Activated CD8-positive, alpha-beta memory T cell treated with anti-CD3 and anti-CD28 coated beads for 36 hours (primary cell): ENCODE measurements at regions not wholly inside any gene's neighbourhood (a gene's known extent, or its start where the extent isn't known, plus 50 kb on each side); places are given as distances from the start of the nearest gene placed in this dataset.

Experiments
- CTCF ChIA-PET: fragments of 350-600 bp; sonication (Branson Sonifier 250); formaldehyde crosslinking; loops from one replicate; lab custom pipeline; 2021; ENCODE audit warnings: antibody characterized with exemption; lab: Charles Lee
- POLR2A ChIA-PET: fragments of 350-600 bp; sonication (Branson Sonifier 250); formaldehyde crosslinking; loops from one replicate; lab custom pipeline; 2021; ENCODE audit warnings: antibody characterized with exemption; lab: Charles Lee

DNA sequence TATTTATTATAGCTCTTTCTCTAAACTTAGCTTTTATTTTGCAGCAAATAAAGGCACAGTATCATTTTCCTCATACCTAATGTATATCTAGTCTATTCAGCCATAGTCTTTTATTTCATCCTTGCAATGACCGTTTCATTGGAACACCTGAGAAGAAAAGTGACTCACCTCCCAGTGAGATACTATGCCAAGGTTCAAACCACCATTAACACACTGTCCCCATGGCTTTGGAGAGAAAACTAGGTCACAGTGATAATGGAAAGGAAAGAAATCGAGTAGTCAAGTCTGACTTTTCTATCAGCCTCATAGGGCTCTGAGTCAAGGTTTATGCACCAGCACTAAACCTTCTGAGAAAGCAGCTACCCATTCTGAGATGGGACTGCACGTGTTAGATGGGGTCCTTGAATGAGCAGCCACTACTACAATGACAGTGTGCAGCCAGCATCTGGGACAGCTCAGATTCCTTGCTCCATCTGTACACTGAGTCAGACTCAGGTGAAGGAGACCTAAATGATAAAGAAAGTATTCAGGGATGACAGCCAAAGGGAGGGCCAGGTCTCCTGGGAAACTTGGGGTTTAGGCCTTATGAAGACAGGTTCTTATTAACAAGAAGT lies 971.1 kb upstream of the ACVR2A start:
- ChIA-PET POLR2A (no interaction called here), CTCF (no interaction called here)

DNA sequence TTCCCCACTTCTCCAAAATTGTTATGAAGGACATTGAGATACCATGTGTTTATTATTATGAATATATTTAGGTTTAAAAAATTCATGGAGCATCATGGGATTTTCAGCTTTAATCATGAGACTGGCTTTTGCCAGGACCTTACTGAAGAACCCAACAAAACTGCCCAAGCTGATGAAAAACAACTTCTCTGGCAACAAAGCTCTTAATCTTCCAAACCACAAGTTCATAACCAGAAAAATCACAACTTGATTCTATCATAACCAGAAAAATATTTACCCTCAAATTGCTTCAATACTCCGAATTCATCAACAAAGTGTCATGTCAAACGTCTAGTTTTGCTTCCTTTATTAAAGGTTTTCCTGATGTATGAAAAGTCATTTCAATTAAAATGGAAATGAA lies 971.8 kb upstream of the ACVR2A start:
- ChIA-PET POLR2A (no interaction called here), CTCF (no interaction called here)

DNA sequence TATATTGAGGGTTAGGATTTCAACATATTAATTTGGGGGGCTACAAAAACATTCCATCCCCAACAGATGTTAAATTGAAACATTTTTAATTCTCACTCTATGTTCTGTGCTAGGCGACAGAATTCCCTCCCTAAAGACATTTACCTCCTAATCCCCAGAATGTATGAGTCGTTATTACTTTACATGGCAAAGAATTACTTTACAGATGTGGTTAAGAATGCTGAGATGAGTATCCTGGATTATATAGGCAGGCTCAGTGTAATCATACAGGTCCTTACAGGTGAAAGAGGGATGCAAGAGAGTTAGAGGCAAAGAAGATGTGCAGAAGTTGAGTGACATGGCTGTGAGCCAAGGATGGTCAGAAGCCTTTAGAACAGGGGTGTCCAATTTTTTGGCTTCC lies 974.1 kb upstream of the ACVR2A start:
- ChIA-PET POLR2A (no interaction called here), CTCF (no interaction called here)

DNA sequence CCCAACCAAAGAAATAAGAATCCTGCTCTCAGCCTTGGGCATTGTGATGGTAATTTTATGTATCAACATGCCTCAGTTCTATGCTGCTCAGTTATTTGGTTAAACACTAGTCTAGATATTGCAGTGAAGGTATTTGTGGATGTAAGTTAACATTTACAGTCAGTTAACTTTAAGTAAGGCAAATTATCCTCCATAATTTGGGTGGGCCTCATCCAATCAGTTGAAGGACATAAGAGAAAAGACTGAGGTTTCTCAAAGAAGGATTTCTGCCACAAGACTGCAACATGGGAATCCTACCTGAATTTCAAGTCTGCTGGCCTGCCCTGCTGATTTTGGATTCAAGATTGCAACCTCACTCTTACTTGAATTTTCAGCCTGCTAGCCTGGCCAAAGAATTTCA lies 975.5 kb upstream of the ACVR2A start:
- CTCF ChIA-PET = no interaction called here
- POLR2A ChIA-PET = no interaction called here

DNA sequence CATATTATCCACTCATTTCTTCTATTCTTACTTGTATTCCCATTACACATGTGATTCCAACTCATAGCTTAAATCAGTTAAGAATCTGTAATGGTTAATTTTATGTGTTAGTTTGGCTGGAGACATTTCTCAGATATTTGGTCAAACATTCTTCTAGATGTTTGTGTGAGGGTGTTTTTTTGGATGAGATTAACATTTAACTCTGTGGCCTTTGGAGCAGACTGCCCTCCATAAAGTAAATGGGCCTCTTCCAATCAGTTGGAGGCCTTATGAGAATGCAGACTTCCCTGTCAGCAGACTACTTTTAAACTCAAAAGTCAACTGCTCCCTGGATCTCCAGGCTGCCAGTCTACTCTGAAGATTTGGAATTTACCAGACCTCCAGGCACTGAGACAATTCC lies 976.8 kb upstream of the ACVR2A start:
- ChIA-PET CTCF (no interaction called here), POLR2A (no interaction called here)

DNA sequence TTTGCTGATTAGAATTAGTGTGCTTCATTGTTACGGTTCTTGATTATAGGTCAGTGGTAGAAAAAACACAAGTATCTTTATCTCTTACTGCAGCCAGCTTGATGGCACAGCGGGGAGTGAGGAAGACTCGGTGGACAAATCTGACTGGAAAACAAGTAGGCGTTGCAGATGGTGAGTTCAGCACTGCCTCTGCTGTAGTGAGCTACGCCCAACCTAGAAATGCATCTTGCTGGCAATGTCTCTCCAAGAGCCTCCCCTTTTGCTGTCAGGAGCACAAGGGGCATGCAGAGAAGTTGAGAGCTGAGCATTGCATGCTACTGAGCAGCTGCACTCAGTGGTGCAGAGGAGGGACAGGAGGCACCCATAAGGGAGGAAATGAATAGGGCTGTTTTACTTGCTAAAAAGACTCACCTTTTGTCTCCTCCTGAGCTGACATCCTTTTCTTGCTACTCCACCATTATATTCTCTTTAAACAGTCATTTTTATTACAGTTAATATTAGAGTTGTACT lies 977.3 kb upstream of the ACVR2A start:
- ChIA-PET POLR2A (no interaction called here), CTCF (no interaction called here)

DNA sequence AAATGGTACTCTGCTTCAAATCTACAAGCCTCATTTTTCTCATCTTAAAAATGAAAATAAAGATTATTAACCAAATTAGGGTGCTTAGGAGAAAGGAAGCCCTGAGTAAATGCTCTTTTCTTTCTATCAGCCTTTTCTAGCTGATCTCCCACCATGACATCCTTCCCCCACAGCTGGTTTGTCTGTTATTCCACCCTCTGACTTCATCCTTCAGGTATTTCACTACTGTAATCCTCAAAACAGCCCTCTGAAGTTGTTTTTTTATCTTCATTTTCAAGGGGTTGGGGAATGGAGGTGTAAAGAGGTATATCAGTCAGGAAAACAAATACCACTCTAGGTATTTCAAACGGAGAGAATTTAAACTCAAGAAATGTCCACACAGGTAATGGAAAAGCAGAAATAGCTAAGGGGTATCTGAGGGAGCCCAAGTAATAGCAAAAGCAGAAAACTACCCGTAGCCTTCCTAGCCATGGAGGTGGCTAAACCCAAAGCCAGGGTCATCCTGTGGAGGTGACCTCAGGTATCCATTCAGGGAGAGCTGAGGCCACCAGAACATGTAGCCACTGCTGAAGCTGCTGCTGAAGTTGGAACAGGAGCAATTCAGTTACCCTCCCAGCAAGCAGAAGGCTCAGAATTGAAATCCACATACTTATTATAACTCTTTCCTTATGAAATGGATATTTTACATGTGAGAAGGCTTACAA lies 990.9 kb upstream of the ACVR2A start:
- ChIA-PET CTCF (no interaction called here), POLR2A (no interaction called here)

DNA sequence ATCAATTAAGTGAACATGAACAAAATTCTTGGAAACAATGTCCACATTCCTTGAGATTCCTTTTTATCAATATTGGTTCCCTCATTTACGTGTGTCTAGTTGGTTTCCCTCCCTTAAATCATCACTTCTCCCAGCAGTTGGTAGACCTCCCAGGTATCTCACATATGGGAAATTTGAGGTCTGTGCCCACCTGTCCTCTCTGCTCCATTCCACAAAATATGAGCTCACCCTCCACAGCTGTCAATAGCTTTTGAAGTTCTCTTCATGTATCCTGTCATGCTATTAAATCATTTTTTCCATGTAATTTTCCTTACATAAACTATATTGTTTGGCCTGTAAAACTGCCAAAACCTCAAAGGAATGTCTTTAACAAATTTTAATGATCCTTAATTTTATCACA lies 992.2 kb upstream of the ACVR2A start:
- CTCF ChIA-PET = no interaction called here
- POLR2A ChIA-PET = no interaction called here

DNA sequence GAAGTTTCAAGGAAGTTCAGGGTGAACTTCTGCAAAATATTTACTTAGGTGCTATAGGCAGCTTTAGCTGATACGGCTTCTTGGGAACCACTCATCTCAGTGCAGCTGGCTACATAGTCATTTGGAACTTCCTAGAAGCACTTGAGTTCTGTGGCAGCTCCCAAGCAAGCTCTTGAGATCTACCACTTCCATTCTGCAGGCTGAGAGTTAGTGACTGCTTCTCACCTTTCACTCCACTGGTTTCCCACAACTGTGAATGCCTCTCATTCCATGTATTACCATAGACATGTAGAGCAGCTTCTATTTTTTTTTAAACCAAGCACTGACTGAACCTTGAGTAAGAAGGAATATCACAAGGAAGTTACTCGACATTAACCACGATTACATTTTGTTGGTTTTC lies 994.1 kb upstream of the ACVR2A start:
- CTCF ChIA-PET = no interaction called here
- POLR2A ChIA-PET = no interaction called here

DNA sequence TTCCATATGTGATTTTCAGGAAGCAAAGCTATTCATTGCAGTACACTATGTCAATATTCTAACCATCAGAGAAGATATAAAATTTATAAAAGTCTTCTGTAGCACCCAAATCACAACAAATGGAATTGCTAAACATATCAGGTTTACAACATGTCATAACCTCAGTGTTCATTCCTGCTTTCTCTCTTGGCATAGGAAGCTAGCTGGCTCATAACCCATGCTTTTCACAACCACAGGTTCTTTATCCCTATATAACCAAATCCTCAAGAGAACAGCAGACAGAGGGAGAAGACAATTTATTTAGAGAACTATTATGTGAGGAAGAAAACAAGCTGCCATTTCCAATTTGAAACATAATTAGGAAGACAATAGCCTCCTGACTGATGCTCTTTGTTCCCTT lies 997.0 kb upstream of the ACVR2A start:
- ChIA-PET CTCF (interaction anchor here (1.5 kb wide), 1 partner anchor 9 kb away, joined by 3 read pairs; no protein-coding TSS in a partner anchor), POLR2A (no interaction called here)

DNA sequence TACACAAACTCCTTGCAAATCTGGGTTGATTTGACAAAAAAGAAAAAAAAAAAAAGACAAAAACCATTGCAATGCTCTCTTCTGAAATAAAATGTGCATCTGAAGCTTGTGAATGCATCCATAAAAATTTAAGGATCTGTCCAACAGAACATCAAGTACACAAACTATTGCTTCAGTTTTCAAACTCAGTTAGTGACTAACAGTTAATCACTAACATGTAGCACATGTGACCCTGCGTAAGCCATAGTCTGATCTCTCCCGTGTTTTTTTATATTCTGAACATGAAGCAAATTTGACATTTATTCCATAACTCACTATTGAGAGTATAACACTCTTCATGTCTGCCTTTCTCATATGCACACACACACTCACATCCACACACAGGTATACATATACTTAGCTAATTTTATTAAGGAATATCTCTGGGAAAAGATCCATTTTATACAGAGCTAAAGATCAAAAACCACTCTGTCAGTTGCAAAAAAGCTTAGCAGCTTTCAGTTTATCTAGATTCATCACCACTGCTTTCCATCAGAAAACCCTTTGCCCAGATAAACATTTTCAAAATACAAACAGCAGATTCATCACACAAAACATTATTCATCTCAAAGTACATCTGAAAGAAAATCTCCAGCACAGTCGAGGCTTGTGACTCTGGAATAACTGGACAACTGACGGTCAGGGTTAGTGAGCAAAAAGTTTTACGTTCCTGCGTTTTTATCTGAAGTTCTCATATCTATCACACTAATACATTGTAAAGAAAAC lies 1000.4 kb upstream of the ACVR2A start:
- ChIA-PET CTCF (no interaction called here), POLR2A (no interaction called here)

DNA sequence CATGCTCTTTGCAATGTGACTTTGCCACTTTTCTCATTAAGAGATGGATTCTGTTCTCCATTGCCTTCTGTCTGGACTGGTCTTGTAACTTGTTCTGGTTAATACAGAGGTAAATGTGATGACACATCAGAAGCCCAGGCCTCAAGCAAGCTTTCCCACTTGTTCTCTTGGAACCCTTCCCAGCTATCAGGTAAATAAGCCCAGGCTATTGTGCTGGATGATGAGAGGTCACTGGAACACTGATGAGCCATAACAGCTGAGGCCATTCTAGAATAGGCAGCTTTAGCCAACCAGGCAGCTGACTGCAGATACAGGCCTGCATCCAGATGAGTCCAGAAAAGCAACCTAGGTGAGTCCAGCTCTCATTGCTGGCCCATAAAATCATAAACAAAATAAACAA lies 1007.0 kb upstream of the ACVR2A start:
- CTCF ChIA-PET = no interaction called here
- POLR2A ChIA-PET = no interaction called here

DNA sequence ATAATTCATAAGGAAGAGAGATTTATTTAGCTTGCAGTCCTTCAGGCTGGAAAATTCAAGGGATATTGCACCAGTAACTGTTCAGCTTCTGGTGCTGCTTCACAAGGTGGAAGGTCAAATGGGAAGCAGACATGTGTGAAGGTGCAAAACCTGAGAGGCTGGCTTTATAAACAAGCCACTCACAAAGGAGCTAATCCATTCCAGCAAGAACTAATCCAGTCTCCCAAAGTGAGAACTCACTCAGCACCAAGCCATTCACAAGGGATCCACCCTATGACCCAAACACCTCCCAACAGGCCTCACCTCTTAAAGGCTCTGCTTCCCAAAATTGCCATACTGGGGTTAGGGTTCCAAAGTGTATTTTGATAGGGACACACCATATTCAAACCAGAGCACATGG lies 1018.4 kb upstream of the ACVR2A start:
- POLR2A ChIA-PET = no interaction called here

DNA sequence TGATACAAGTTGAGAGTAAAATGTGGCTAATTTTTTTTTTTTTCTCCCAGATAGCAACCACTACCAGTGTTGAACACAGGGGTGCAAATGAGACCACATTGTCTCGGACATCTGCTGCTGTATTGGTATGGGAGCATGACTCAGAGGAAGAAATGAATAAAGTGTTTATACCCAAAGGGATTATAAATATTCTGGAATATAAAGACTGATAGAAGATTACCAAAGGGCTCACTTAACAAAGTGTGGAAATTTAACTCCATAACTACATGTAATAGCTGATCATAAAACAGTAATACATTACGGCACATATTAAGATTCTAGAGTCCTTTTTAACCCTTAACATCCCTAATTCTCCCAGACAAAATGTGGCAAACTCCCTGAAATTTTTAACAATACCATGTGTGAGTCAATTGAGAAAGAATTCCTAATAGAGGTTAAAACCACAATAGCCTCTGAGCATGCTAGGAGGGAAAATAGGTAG lies 1023.0 kb upstream of the ACVR2A start:
- POLR2A ChIA-PET = no interaction called here
- CTCF ChIA-PET = no interaction called here

More for the DNA sequence above, 1018.4 kb upstream of the ACVR2A start:
- CTCF ChIA-PET = no interaction called here

DNA sequence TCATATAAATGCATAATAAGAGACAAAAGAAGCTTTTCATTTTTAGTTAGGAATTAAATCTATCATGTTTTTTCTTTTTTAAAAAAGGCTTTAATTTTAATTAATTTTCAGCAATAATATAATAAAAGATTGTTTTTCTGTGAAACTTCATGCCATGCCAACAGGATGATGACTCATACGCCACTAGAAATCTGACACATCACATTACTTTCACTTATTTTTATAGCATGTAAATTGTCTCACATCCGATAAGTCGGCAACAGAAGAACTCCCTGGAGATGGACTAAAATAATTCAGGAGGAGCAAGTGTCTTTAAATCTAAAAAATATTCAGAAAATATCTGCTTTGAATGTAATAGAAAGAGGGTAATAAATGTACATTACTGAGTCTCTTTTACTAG lies 1024.2 kb upstream of the ACVR2A start:
- ChIA-PET POLR2A (no interaction called here), CTCF (no interaction called here)

DNA sequence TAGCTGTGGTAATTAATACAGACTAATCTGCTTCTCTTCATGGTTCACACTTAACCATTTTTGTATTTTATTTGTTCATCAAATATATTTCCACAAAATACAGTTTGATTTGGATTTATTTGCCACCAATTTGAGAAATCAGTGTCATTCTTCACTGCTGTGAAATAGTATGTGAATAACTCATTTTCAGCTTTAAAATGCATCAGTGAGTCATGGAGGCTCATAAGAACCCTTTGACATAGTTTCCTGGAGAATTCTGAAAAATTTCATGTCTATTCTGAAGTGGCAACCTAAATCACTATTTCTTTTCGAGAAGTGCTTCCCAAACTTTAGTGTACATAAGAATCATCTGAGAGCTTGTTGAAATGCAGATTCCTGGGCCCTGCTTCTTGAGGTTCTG lies 1026.7 kb upstream of the ACVR2A start:
- CTCF ChIA-PET = no interaction called here
- POLR2A ChIA-PET = no interaction called here

DNA sequence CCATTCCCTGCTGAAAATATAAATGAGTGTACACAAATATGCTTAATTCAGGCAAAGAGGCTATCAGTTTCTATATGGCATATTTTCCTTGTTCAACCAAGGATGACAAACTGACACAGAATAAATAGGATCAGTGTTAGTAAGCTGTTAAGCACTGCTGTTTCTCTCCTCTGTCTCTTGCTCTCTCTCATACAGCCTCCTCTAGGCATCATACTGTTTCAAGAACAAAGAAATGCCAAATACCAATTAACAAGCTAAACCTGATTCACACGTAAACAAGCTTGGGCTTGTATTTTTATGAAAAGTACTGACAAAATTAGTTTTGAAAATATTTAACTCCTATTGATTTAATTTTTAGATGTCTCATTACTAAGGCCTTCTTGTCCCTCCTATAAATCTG lies 1027.2 kb upstream of the ACVR2A start:
- ChIA-PET CTCF (no interaction called here), POLR2A (no interaction called here)

DNA sequence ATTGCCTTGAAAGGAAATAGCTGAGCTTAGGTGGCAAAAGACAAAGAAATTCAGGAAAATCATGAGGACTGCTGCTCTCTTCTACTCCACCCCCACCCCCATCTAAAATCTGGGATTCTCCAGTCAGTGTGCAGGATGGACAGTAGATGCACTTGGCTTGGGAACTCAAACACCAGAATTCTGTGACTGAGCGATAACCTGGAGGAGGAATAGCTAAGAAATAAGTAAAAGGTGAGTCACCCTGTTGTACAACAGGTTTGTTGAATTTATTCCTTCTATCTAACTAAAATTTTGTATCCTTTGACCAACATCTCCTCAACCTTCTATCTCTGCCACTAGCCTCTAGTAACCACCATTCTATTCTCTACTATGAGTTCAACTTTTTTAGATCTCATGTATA lies 1029.9 kb upstream of the ACVR2A start:
- CTCF ChIA-PET = no interaction called here
- POLR2A ChIA-PET = no interaction called here

DNA sequence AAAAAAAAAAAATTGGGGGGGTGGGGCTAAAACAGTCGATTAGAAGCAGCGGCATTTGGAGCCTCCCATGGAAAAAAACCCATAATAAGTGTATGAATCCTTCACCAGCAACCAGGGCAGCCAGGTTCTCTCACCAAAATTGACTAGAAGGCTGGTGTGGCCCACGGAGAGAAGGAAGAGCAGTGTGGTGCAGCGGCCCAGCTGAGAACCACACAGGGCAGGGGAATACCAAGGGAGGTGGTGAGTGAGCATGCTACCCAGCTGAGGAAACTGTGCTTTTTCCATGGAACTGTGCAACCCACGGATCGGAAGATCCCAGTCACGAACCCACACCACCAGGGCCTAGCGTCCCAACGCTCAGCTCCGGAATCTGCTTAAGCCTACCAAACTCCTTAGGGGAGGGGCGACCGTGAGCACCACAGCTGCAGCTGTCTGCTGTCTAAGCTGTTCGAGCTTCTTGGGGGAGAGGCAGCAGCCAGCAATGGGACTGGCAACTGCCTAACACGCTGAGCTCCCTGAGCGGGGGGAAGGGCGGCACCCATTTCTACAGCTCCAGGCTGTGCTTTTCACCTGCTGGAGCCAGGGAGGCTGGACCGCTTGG lies 1037.2 kb upstream of the ACVR2A start:
- ChIA-PET POLR2A (no interaction called here), CTCF (no interaction called here)

DNA sequence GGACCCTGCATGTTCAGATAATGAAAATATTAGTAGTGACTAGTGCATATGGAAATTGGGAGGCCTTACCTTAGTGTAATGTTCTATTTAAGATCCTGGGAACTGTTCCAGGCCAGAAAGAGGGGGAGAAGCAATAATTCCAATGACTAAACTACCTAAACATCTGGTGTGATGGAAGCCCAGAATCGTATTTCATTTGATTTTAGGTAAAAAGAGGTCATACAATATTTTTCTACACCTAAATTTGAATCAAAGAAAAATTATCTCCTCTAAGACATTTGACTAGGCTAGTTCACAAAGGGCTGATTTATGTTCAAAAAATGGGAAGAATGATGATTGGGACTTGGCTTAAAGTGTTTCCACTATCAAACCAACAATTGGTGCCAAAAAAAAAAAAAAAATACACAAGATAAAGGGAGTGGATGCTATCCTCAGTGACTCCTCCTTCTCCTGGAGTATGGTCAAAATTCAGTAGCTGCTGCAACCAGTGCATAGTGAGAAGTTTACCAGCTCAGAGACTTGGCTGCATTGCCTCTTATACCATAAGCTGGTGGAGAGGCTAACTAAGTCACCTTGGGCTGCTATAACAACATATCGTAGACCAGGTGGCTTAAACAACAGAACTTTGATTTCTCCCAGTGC lies 1038.3 kb upstream of the ACVR2A start:
- POLR2A ChIA-PET = no interaction called here
- CTCF ChIA-PET = no interaction called here
